ENCODE measurements at regions not wholly inside any gene's neighbourhood (a gene's known extent, or its start where the extent isn't known, plus 50 kb on each side); places are given as distances from the start of the nearest gene placed in this dataset.

DNA sequence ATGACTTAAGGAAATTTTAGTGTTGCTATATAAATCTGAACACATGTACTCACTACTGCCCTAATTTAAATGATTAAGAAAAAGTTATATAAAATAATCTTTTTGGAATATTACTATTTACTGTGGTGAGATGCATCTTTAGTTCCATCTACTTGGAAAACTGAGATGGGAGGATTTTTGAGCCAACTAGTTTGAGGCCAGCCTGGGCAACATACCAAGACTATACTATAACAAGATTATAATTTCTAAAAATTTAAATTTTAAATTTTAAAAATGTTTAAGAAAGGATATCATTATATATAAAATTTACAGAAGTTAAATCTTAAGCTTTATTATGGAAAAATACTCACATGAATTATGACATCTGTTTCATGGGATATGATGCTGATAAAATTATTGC lies 530.8 kb upstream of the IGFBP3 start:
- no peak for TF ChIP-seq ATF1 (CRISPR knock-in tag; IDR thresholded peaks at IDR 0.05)
- TF ChIP-seq, protein P1, sequence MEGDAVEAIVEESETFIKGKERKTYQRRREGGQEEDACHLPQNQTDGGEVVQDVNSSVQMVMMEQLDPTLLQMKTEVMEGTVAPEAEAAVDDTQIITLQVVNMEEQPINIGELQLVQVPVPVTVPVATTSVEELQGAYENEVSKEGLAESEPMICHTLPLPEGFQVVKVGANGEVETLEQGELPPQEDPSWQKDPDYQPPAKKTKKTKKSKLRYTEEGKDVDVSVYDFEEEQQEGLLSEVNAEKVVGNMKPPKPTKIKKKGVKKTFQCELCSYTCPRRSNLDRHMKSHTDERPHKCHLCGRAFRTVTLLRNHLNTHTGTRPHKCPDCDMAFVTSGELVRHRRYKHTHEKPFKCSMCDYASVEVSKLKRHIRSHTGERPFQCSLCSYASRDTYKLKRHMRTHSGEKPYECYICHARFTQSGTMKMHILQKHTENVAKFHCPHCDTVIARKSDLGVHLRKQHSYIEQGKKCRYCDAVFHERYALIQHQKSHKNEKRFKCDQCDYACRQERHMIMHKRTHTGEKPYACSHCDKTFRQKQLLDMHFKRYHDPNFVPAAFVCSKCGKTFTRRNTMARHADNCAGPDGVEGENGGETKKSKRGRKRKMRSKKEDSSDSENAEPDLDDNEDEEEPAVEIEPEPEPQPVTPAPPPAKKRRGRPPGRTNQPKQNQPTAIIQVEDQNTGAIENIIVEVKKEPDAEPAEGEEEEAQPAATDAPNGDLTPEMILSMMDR (IDR thresholded peaks at IDR 0.05), result no peak
- no peak for TF ChIP-seq ESRRA (CRISPR knock-in tag; IDR thresholded peaks at IDR 0.05; ENCODE audit: borderline replicate concordance)
- no peak for TF ChIP-seq ZNF423 (CRISPR knock-in tag; IDR thresholded peaks at IDR 0.05)
- TF ChIP-seq, protein P2, sequence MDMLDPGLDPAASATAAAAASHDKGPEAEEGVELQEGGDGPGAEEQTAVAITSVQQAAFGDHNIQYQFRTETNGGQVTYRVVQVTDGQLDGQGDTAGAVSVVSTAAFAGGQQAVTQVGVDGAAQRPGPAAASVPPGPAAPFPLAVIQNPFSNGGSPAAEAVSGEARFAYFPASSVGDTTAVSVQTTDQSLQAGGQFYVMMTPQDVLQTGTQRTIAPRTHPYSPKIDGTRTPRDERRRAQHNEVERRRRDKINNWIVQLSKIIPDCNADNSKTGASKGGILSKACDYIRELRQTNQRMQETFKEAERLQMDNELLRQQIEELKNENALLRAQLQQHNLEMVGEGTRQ (CRISPR knock-in tag; IDR thresholded peaks at IDR 0.05), result no peak
- TF ChIP-seq, protein P3, sequence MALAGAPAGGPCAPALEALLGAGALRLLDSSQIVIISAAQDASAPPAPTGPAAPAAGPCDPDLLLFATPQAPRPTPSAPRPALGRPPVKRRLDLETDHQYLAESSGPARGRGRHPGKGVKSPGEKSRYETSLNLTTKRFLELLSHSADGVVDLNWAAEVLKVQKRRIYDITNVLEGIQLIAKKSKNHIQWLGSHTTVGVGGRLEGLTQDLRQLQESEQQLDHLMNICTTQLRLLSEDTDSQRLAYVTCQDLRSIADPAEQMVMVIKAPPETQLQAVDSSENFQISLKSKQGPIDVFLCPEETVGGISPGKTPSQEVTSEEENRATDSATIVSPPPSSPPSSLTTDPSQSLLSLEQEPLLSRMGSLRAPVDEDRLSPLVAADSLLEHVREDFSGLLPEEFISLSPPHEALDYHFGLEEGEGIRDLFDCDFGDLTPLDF (CRISPR knock-in tag; IDR thresholded peaks at IDR 0.05), result no peak
- TF ChIP-seq GTF2I (CRISPR knock-in tag; conservative IDR thresholded peaks at IDR 0.05), result no peak
- no peak for TF ChIP-seq TP53 (CRISPR knock-in tag; IDR thresholded peaks at IDR 0.05)
- no peak for TF ChIP-seq MYBL2 (CRISPR knock-in tag; IDR thresholded peaks at IDR 0.05)
